Dedifferentiated amniotic fluid mesenchymal stem cell (primary cell): ENCODE measurements at regions not wholly inside any gene's neighbourhood (a gene's known extent, or its start where the extent isn't known, plus 50 kb on each side); places are given as distances from the start of the nearest gene placed in this dataset.
"Not testable (repeated sequence)": the region's sequence is repeated elsewhere in the genome, so short reads cannot be mapped to it uniquely, and the experiment has no call there.

Experiments
- DNase-seq: peaks from one replicate; pipeline ENCODE4 v3.0.0-alpha.2; 2016; ENCODE audit errors: extremely low spot score

GRCh38 chr5:154589511-154589910 lies 111.5 kb upstream of the HAND1 start:
- no peak for DNase-seq

GRCh38 chr5:154588833-154589425 lies 110.9 kb upstream of the HAND1 start:
- DNase-seq = not testable (repeated sequence)

- no peak for DNase-seq
Measured at GRCh38 chr5:154588091-154588774, 110.2 kb upstream of the HAND1 start.

GRCh38 chr5:154587123-154588026 lies 109.3 kb upstream of the HAND1 start:
- no peak for DNase-seq

GRCh38 chr5:154583671-154584177 lies 105.7 kb upstream of the HAND1 start:
- DNase-seq = no peak

- no peak for DNase-seq
Measured at GRCh38 chr5:154580422-154580821, 102.4 kb upstream of the HAND1 start.

- no peak for DNase-seq
Measured at GRCh38 chr5:154577416-154577815, 99.4 kb upstream of the HAND1 start.

GRCh38 chr5:154576429-154576806 lies 98.4 kb upstream of the HAND1 start:
- no peak for DNase-seq

- DNase-seq = no peak
Measured at GRCh38 chr5:154575546-154576428, 97.8 kb upstream of the HAND1 start.

GRCh38 chr5:154573011-154573410 lies 95.0 kb upstream of the HAND1 start:
- no peak for DNase-seq

- no peak for DNase-seq
Measured at GRCh38 chr5:154571325-154572035, 93.5 kb upstream of the HAND1 start.

- DNase-seq = no peak
Measured at GRCh38 chr5:154570572-154571324, 92.7 kb upstream of the HAND1 start.

- DNase-seq = no peak
Measured at GRCh38 chr5:154568589-154568988, 90.6 kb upstream of the HAND1 start.

GRCh38 chr5:154567155-154567554 lies 89.1 kb upstream of the HAND1 start:
- no peak for DNase-seq

- no peak for DNase-seq
Measured at GRCh38 chr5:154566146-154566680, 88.2 kb upstream of the HAND1 start.

- DNase-seq = no peak
Measured at GRCh38 chr5:154565123-154565522, 87.1 kb upstream of the HAND1 start.

GRCh38 chr5:154562244-154562880 lies 84.3 kb upstream of the HAND1 start:
- no peak for DNase-seq

GRCh38 chr5:154559398-154560276 lies 81.6 kb upstream of the HAND1 start:
- DNase-seq = no peak
